ENCODE measurements at regions not wholly inside any gene's neighbourhood (a gene's known extent, or its start where the extent isn't known, plus 50 kb on each side); places are given as distances from the start of the nearest gene placed in this dataset.

DNA sequence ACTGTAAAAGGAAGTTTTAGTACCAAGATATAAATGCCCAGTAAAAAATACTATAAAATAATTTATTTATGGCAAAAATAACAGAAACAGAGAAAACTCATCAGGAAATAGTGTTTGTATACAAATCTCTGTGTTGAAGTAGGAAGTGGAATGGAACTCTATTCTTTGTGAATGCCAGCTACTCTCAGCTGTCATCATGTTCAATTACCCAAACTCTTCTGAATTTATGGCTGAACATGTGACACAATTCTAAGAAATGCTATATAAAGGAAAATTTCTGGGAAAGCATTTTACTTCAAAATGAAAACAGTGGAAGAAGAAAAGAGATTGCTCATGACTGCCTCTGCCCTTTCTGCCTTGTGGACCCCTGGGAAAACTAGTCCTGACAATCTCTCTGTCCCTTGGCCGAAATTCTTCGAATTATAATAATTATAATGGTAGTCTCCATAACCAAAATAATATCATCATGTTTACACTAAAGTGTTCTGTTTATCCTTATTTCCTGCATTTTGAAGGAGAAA, 522.3 kb upstream of the ST8SIA4 start:
- TF ChIP-seq, protein P1, sequence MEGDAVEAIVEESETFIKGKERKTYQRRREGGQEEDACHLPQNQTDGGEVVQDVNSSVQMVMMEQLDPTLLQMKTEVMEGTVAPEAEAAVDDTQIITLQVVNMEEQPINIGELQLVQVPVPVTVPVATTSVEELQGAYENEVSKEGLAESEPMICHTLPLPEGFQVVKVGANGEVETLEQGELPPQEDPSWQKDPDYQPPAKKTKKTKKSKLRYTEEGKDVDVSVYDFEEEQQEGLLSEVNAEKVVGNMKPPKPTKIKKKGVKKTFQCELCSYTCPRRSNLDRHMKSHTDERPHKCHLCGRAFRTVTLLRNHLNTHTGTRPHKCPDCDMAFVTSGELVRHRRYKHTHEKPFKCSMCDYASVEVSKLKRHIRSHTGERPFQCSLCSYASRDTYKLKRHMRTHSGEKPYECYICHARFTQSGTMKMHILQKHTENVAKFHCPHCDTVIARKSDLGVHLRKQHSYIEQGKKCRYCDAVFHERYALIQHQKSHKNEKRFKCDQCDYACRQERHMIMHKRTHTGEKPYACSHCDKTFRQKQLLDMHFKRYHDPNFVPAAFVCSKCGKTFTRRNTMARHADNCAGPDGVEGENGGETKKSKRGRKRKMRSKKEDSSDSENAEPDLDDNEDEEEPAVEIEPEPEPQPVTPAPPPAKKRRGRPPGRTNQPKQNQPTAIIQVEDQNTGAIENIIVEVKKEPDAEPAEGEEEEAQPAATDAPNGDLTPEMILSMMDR (IDR thresholded peaks at IDR 0.05; ENCODE audit: low read length) = no peak
- no peak for TF ChIP-seq EZH2phosphoT487 (IDR thresholded peaks at IDR 0.05; ENCODE audit: low read length)
- TF ChIP-seq EZH2 (optimal IDR thresholded peaks at IDR 0.05; ENCODE audit: low read depth, low read length) = no peak
- H3K9ac ChIP-seq (ENCODE audit: low read length) = no peak overlapping the region
- H3F3A ChIP-seq (ENCODE audit: insufficient read depth, low read length) = no peaks in the 10 kb centered on the region
- no peak overlapping the region for H2AFZ ChIP-seq (ENCODE audit: low read length)
- no peak overlapping the region for H3K4me2 ChIP-seq (ENCODE audit: low read depth, low read length)
- no peak overlapping the region for H3K4me3 ChIP-seq (ENCODE audit: low read length)
- DNase-seq = no peak
- no peaks in the 10 kb centered on the region for H3K4me1 ChIP-seq (ENCODE audit: low read length)
- H4K20me1 ChIP-seq (ENCODE audit: insufficient read depth, low read length) = no peaks in the 10 kb centered on the region
- no peak overlapping the region for H3K27ac ChIP-seq (ENCODE audit: low read length)
- no peaks in the 10 kb centered on the region for H3K9me3 ChIP-seq (replicated peaks; ENCODE audit: insufficient read depth, low read length)
- H3K79me2 ChIP-seq (ENCODE audit: low read length) = no peaks in the 10 kb centered on the region
- H3K36me3 ChIP-seq (replicated peaks; ENCODE audit: insufficient read depth, low read length) = no peaks in the 10 kb centered on the region
- no peaks in the 10 kb centered on the region for H3K27me3 ChIP-seq (replicated peaks; ENCODE audit: insufficient read depth, low read length)
- H3K9me2 ChIP-seq (replicated peaks; ENCODE audit: insufficient read depth, low read length) = no peaks in the 10 kb centered on the region

DNA sequence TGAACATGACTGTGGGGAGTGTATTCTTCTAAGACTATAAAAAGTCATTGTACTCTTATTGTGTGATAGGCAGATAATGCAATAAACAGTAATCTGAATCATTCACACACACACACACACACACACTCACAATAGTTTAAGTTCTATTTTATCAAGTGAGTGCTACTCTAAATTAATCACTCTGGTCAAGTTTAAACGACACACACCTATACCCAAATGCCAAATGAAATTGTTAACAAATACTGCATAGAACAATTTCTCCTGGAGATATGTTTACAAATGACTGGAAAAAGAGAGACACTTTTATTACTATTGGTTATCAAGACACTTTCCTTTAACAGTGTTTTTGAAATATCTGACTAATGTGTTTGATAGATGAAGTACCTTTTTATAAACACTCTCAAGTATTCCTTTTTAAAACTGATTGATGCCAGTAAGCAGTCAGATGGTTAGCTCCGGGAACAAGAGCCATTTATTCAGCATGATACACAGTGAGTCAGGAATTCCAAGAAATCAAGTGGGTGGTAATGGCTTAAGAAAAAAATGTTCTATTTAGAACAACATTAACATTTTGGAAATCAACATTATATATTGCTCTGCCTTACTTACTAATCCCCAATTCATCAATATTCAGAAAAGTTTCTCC, 521.6 kb upstream of the ST8SIA4 start:
- H3K27me3 ChIP-seq (replicated peaks; ENCODE audit: insufficient read depth, low read length) = no peaks in the 10 kb centered on the region
- no peak for DNase-seq
- H3K79me2 ChIP-seq (ENCODE audit: low read length) = no peaks in the 10 kb centered on the region
- H3K9me2 ChIP-seq (replicated peaks; ENCODE audit: insufficient read depth, low read length) = no peaks in the 10 kb centered on the region
- TF ChIP-seq, protein P1 (IDR thresholded peaks at IDR 0.05; ENCODE audit: low read length) = no peak
- no peak for TF ChIP-seq EZH2phosphoT487 (IDR thresholded peaks at IDR 0.05; ENCODE audit: low read length)
- TF ChIP-seq EZH2 (optimal IDR thresholded peaks at IDR 0.05; ENCODE audit: low read depth, low read length) = no peak
- no peaks in the 10 kb centered on the region for H4K20me1 ChIP-seq (ENCODE audit: insufficient read depth, low read length)
- no peak overlapping the region for H3K27ac ChIP-seq (ENCODE audit: low read length)
- no peaks in the 10 kb centered on the region for H3K4me1 ChIP-seq (ENCODE audit: low read length)
- H3K9me3 ChIP-seq (replicated peaks; ENCODE audit: insufficient read depth, low read length) = no peaks in the 10 kb centered on the region
- H3K4me2 ChIP-seq (ENCODE audit: low read depth, low read length) = no peak overlapping the region
- H3K4me3 ChIP-seq (ENCODE audit: low read length) = no peak overlapping the region
- H3K9ac ChIP-seq (ENCODE audit: low read length) = no peak overlapping the region
- H2AFZ ChIP-seq (ENCODE audit: low read length) = no peak overlapping the region
- H3K36me3 ChIP-seq (replicated peaks; ENCODE audit: insufficient read depth, low read length) = no peaks in the 10 kb centered on the region
- no peaks in the 10 kb centered on the region for H3F3A ChIP-seq (ENCODE audit: insufficient read depth, low read length)

DNA sequence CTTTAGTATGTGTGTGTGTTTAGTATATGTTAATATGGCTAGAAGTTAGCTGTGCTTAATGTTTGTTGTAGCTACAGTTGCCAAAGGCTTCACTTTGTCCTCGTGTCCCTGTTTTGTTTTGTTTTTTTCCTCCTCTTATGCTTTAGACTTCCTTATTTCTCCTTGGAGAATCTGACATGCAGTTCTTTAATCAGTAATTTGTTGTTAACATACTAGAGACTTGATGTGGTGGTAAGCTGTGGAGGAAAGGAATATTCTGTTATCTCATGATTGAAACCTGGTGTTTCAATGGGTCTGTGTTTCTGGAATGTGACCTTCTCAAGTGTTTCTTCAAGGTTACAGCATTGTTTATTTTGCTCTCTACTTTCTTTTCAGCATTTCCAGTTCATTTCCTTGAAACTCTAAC, 515.6 kb upstream of the ST8SIA4 start:
- no peaks in the 10 kb centered on the region for H3K9me2 ChIP-seq (replicated peaks; ENCODE audit: insufficient read depth, low read length)
- H4K20me1 ChIP-seq (ENCODE audit: insufficient read depth, low read length) = no peaks in the 10 kb centered on the region
- H3K36me3 ChIP-seq (replicated peaks; ENCODE audit: insufficient read depth, low read length) = no peaks in the 10 kb centered on the region
- DNase-seq = no peak
- no peak overlapping the region for H3K27ac ChIP-seq (ENCODE audit: low read length)
- H3K4me2 ChIP-seq (ENCODE audit: low read depth, low read length) = no peak overlapping the region
- H3K27me3 ChIP-seq (replicated peaks; ENCODE audit: insufficient read depth, low read length) = no peaks in the 10 kb centered on the region
- no peak overlapping the region for H3K4me3 ChIP-seq (ENCODE audit: low read length)
- no peaks in the 10 kb centered on the region for H3F3A ChIP-seq (ENCODE audit: insufficient read depth, low read length)
- TF ChIP-seq, protein P1 (IDR thresholded peaks at IDR 0.05; ENCODE audit: low read length) = no peak
- TF ChIP-seq EZH2 (optimal IDR thresholded peaks at IDR 0.05; ENCODE audit: low read depth, low read length) = no peak
- TF ChIP-seq EZH2phosphoT487 (IDR thresholded peaks at IDR 0.05; ENCODE audit: low read length) = no peak
- H3K9ac ChIP-seq (ENCODE audit: low read length) = no peak overlapping the region
- H3K79me2 ChIP-seq (ENCODE audit: low read length) = no peaks in the 10 kb centered on the region
- H2AFZ ChIP-seq (ENCODE audit: low read length) = no peak overlapping the region
- no peaks in the 10 kb centered on the region for H3K4me1 ChIP-seq (ENCODE audit: low read length)
- H3K9me3 ChIP-seq (replicated peaks; ENCODE audit: insufficient read depth, low read length) = no peaks in the 10 kb centered on the region
